Prostate gland (tissue), 2 donors: ENCODE measurements at regions not wholly inside any gene's neighbourhood (a gene's known extent, or its start where the extent isn't known, plus 50 kb on each side); places are given as distances from the start of the nearest gene placed in this dataset.

ENCODE experiments used
- POLR2A ChIP-seq: fragments of 450-650 bp; IDR thresholded peaks from one replicate; pipeline ENCODE4 v1.6.1; 2016; ENCODE audit warnings: antibody characterized with exemption, mild to moderate bottlenecking
- POLR2AphosphoS5 ChIP-seq: sonication (generic); formaldehyde crosslinking; IDR thresholded peaks from one replicate; pipeline ENCODE4 v1.6.1; 2017; ENCODE audit warnings: antibody characterized with exemption
- TF ChIP-seq, protein P1 (sequence below), 4 experiments: fragments of 200-600 bp in 2 of 4; fragments of 450-650 bp in 2 of 4; sonication (generic) in 2 of 4; IDR thresholded peaks; 1 replicate in 3 of 4; 2 replicates in 1 of 4; pipeline ENCODE4 v1.5.1; 2016 to 2019; ENCODE audit warnings: antibody characterized with exemption in 4 of 4, mild to moderate bottlenecking in 2 of 4, moderate library complexity in 2 of 4

DNA sequence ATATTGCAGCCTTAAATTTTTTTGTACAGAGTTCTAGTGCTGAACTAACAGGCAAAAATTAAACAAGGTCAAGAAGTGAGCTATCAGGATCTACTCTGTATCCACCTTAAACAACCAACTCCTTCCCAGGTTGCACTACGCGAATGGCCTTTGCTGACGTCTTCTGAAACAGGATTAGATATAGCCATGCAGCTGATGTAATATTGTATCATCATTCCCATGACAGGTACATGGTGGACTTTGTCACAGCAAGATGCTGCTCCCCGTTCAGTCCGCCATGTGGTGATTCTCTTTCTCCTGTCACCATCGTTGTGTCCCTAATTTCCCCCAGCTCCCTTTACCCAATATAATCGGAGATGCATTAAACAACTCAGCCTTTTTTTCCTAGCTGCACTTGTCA lies 328.9 kb downstream of the DEPDC1B start:
- TF ChIP-seq, protein P1, sequence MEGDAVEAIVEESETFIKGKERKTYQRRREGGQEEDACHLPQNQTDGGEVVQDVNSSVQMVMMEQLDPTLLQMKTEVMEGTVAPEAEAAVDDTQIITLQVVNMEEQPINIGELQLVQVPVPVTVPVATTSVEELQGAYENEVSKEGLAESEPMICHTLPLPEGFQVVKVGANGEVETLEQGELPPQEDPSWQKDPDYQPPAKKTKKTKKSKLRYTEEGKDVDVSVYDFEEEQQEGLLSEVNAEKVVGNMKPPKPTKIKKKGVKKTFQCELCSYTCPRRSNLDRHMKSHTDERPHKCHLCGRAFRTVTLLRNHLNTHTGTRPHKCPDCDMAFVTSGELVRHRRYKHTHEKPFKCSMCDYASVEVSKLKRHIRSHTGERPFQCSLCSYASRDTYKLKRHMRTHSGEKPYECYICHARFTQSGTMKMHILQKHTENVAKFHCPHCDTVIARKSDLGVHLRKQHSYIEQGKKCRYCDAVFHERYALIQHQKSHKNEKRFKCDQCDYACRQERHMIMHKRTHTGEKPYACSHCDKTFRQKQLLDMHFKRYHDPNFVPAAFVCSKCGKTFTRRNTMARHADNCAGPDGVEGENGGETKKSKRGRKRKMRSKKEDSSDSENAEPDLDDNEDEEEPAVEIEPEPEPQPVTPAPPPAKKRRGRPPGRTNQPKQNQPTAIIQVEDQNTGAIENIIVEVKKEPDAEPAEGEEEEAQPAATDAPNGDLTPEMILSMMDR (IDR thresholded peaks at IDR 0.05): no peak
- TF ChIP-seq POLR2A (no peak), POLR2AphosphoS5 (no peak)
